ENCODE measurements at regions not wholly inside any gene's neighbourhood (a gene's known extent, or its start where the extent isn't known, plus 50 kb on each side); places are given as distances from the start of the nearest gene placed in this dataset.

GRCh38 chr15:36491912-36492311 is 87.5 kb upstream of the CDIN1 start:
- TF ChIP-seq POLR2AphosphoS5 (IDR thresholded peaks at IDR 0.05) (no peak), POLR2A (IDR thresholded peaks at IDR 0.05) (no peak), CTCF (IDR thresholded peaks at IDR 0.05) (no peak), EP300 (IDR thresholded peaks at IDR 0.05) (no peak)

GRCh38 chr15:36495456-36495991 is 83.9 kb upstream of the CDIN1 start:
- intact Hi-C loops (cut with DNase I), result loop anchor here (10.0 kb wide), 1 partner anchor 741 kb away; no protein-coding TSS in a partner anchor
- 80 to 81% methylated on average over 9 of the region's 9 CpGs for WGBS, 2 donors
- H3K4me1 ChIP-seq, result peaks cover 0 to 15% (median 10%) of the 10 kb centered on the region in 4 donors
- no peaks in the 10 kb centered on the region for H3K36me3 ChIP-seq
- no peak overlapping the region for H3K27ac ChIP-seq
- no peak overlapping the region for H3K4me3 ChIP-seq
- TF ChIP-seq CTCF (IDR thresholded peaks at IDR 0.05) (no peak), POLR2AphosphoS5 (IDR thresholded peaks at IDR 0.05) (no peak), POLR2A (IDR thresholded peaks at IDR 0.05) (no peak)
- no peaks in the 10 kb centered on the region for H3K9me3 ChIP-seq
- H3K27me3 ChIP-seq, result no peaks in the 10 kb centered on the region
- DNase-seq, result no peak

More at GRCh38 chr15:36491912-36492311, 87.5 kb upstream of the CDIN1 start:
- intact Hi-C loops (cut with DNase I), result loop anchor here (10.0 kb wide), 1 partner anchor 737 kb away; no protein-coding TSS in a partner anchor
- H3K4me3 ChIP-seq, result no peak overlapping the region
- H3K27me3 ChIP-seq, result no peaks in the 10 kb centered on the region
- no peak overlapping the region for H3K27ac ChIP-seq
- H3K4me1 ChIP-seq, result no peaks in the 10 kb centered on the region
- H3K9me3 ChIP-seq, result no peaks in the 10 kb centered on the region
- 89 to 92% methylated on average over 4 of the region's 4 CpGs for WGBS, 2 donors
- H3K36me3 ChIP-seq, result no peaks in the 10 kb centered on the region
- no peak for DNase-seq

GRCh38 chr15:36497901-36498300 is 81.5 kb upstream of the CDIN1 start:
- intact Hi-C loops (cut with DNase I), result loop anchor here (10.0 kb wide), 1 partner anchor 743 kb away; no protein-coding TSS in a partner anchor
- TF ChIP-seq CTCF (IDR thresholded peaks at IDR 0.05), result no peak
- no peak for TF ChIP-seq EP300 (IDR thresholded peaks at IDR 0.05)
- no peak for TF ChIP-seq POLR2AphosphoS5 (IDR thresholded peaks at IDR 0.05)
- no peak for TF ChIP-seq POLR2A (IDR thresholded peaks at IDR 0.05)
- DNase-seq, result no peak
- Histone ChIP-seq H3K27me3 (no peaks in the 10 kb centered on the region), H3K27ac (no peak overlapping the region), H3K36me3 (no peaks in the 10 kb centered on the region), H3K4me1 (peaks cover 0 to 37% (median 16%) of the 10 kb centered on the region in 4 donors), H3K4me3 (no peak overlapping the region), H3K9me3 (no peaks in the 10 kb centered on the region)
- WGBS, 2 donors, result 34 to 46% methylated on average over 4 of the region's 4 CpGs

DNA sequence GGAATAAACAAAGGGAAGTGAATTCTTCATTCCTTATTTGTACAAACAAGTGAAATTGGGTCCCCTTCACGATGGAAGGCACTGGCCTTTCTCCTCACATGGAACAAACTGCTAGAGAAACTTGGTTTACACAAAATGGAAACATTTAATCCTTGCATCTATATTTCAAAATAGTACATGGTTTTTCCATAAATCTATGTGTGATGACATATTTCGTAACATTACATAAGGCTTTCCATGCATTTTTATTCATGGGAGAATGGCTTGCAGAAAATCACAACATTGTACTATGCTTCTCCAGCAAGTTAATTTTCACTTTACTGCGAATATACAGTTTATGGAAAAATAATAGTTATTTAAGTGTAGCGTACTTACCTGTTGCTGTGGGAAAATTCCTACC is 81.0 kb upstream of the CDIN1 start:
- no peaks in the 10 kb centered on the region for H3K27me3 ChIP-seq
- no peaks in the 10 kb centered on the region for H3K36me3 ChIP-seq
- no peaks in the 10 kb centered on the region for H3K9me3 ChIP-seq
- DNase-seq, result no peak
- 70 to 77% methylated on average over 4 of the region's 4 CpGs for WGBS, 2 donors
- intact Hi-C loops (cut with DNase I), result loop anchor here (10.0 kb wide), 1 partner anchor 744 kb away; no protein-coding TSS in a partner anchor
- peaks cover 0 to 41% (median 16%) of the 10 kb centered on the region in 4 donors for H3K4me1 ChIP-seq
- no peak for TF ChIP-seq CTCF (IDR thresholded peaks at IDR 0.05)
- TF ChIP-seq EP300 (IDR thresholded peaks at IDR 0.05), result no peak
- no peak for TF ChIP-seq POLR2A (IDR thresholded peaks at IDR 0.05)
- TF ChIP-seq POLR2AphosphoS5 (IDR thresholded peaks at IDR 0.05), result no peak
- no peak overlapping the region for H3K4me3 ChIP-seq
- H3K27ac ChIP-seq, result no peak overlapping the region

DNA sequence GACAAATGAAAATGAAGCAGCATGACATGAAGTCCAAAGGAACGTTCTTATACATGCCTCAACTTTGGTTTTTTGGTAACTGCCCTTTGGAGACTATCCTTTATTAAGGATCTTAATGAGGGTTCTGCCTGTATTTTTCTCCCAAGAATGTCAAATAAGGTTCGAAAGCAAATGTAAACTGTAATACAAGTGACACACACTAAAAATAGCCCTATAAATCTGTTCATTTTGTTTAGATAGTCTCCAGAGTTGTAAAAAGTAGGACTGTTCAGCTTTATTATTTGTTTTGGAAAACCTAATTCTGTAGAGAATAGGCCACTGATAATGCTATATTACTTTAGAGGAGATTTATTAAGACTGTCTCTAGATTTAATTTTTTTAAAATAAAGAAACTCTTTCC is 80.5 kb upstream of the CDIN1 start:
- TF ChIP-seq POLR2A (IDR thresholded peaks at IDR 0.05), result no peak
- no peak for TF ChIP-seq EP300 (IDR thresholded peaks at IDR 0.05)
- TF ChIP-seq CTCF (IDR thresholded peaks at IDR 0.05), result no peak
- TF ChIP-seq POLR2AphosphoS5 (IDR thresholded peaks at IDR 0.05), result no peak
- intact Hi-C loops (cut with DNase I), result loop anchor here (10.0 kb wide), 1 partner anchor 744 kb away; no protein-coding TSS in a partner anchor
- 23 to 54% methylated on average over 2 of the region's 2 CpGs for WGBS, 2 donors
- no peak overlapping the region for H3K4me3 ChIP-seq
- no peaks in the 10 kb centered on the region for H3K27me3 ChIP-seq
- H3K27ac ChIP-seq, result no peak overlapping the region
- peaks cover 0 to 41% (median 16%) of the 10 kb centered on the region in 4 donors for H3K4me1 ChIP-seq
- no peaks in the 10 kb centered on the region for H3K36me3 ChIP-seq
- DNase-seq, result no peak
- H3K9me3 ChIP-seq, result no peaks in the 10 kb centered on the region
